ENCODE measurements at regions not wholly inside any gene's neighbourhood (a gene's known extent, or its start where the extent isn't known, plus 50 kb on each side); places are given as distances from the start of the nearest gene placed in this dataset.

DNA sequence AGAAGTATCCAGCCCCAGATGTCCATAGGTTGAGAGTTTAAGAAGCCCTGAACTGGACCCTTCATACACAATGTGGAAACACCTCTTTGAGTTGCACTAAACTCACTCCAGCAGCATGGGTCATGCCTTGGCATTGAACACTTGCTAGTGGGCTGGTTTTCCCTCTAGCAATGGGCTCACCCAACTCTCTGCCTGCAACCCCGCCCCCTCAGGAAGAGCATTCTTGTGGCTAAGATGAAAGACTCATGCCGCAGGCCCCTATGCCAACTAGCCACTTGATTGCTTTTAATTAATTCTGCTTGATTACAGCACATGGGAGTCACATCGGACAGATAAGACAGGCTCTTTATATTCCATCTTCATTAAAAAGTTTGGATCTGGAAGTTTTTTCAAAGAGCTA is 136.5 kb upstream of the GJB5 start:
- no peak for DNase-seq

DNA sequence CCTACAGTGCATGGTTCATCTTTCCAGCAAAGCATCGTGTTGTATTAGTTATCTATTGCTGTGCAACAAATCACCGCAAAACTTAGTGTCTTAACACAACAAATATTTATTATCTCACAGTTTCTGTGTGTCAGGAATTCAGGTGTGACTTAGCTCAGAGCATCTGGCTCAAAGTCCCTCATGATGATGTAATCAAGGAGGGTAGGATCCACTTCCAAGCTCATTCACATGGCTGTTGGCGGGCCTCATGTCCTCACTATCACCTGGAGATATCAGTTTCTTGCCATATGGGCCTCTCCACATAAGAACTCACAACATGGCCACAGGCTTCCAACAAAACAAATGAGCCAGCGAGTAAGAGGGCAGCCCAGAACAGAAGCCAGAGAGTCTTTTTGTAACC is 135.6 kb upstream of the GJB5 start:
- DNase-seq = no peak

DNA sequence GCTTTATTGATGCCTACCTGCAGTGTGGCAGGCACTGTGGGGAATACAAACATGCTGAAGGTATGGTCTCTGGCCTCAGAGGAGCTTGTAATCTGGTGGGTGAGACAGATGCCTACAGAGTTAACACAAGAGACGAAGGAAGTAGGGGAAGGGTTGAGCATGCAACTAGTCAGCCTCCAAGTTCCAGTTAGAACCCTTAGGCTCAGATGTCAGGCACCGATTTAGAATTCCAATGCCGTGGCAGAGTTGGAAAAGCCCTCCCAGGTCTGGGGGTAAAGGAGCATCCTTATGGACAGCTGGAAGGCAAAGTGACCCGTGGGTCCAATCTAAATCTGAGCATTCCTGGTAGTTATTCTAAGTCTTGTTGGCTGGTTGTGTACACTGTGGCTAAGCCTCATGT is 132.9 kb upstream of the GJB5 start:
- DNase-seq = no peak

DNA sequence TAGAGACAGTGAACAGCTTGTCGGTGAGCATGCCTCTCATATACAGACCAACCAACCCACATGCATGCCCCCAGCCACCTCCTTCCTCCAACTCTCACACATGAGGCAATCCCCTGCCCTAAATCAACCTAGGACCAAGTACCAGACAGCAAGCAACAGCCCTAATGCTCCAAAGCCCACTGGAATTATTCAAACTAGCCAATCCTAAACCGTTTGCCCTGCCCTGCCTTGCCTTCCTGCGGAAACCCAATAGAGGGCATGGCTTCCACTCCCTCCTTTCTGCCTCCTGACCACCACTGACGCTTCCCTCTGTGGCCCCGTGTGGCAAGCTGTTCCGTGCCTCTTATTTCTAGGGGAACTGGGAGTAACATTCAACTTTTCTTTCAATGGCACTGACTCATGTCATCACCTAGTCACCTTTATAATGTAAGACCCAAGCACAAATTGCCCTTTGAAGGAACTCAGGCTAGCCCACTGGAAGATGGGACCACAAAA is 129.3 kb upstream of the GJB5 start:
- DNase-seq = no peak

DNA sequence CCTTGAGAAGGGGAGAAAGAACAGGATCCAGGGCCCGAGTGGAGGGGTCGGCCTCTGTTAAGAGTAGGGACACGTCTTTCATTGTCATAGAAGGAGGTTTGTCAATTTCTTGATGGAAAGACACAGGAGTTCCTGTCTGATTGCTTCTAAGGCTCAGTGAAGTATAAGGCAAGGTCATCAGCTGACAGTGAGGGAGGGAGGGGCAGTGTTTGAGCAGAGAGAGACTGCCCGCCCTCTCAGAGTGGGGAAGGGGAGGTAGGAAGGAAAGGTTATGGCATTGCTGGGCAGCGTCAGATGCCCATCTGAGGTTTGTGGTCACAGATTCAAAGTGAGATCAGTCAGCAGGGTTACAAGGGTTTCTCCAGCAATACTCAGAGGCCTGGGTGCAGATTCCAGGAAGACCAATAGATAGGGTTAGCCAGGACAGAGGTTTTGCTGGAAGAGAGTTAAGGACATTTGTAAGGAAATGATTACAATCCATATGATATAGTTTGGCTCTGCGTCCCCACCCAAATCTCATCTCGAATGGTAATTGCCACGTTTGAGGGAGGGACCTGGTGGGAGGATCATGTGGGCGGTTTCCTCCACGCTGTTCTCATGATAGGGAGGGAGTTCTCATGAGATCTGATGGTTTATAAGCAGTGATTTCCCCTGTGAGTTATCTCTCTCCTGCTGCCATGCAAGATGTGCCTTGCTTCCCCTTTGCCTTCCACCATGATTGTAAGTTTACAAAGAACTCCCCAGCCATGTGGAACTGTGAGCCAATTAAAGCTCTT is 127.2 kb upstream of the GJB5 start:
- no peak for DNase-seq

DNA sequence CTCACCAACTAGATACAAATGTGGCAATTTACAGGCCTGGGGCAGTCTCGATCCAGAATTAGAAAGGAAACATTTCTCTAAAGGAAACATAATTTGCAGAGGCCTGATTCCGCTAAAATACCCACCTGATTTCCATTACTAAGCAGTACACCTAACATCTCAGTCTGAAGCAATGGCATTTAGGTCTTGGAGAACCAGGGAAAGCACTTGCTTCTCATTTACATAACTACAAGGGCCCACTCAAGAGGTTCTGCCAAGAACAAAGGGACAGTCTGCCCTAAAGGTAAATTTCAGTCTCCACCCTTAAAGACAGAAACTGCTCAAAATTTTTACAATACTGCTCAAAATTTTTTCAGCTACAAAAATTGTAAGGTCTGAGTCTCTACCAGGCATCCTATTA is 123.7 kb upstream of the GJB5 start:
- DNase-seq = no peak

DNA sequence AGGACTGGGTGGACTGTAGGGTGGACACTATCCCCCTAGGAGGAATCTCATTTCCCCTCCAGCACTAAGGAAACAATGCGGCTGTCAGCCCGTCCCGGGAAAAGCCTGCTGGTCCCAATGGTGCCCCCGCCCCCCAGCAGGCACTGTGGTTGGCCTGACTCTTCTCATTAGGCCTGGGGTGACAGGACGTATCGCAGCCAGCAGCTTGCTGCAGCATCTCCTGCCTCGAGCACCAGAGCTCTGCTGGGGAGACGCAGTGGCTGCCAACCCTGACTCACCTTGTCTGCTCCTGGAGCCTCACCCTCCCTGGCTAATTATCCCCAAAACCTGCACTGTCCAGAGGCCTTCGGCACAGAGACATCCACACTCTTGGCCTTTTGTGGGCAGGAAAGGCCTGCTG is 115.1 kb upstream of the GJB5 start:
- no peak for DNase-seq

DNA sequence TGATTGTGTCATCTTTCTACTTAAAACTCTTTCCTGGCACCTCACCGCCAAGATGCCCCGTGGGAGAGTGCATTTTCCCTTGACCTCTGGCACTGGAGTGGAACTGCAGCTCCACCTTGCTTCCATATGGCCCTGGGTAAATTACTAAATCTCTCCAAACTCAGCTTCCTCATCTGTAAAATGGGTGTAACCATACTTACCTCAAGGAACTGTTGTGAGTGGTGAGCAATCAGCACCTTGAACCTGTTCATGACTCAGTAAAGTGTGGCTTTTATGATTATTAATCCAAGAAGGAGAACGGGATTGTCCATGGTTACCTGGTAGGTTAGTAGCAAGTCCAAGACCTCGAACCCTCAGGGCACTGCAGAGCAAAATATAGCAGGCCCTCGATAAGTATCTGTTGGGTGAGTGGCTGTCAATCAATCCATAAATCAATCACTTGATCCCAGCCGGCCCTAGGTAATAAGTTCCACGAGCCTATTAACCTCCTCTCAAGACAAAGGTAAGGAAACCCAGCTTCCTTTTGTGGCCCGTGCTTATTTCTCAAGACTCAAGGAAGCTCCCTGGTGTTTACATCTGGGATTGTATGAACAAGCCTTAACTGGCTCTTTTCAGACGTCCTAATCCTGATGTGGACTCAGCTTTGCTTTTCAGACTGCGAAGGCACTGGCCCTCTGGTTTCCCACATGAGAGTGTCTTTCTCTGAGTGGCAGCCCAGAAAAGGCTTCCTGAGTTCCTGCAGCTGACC is 114.0 kb upstream of the GJB5 start:
- no peak for DNase-seq

DNA sequence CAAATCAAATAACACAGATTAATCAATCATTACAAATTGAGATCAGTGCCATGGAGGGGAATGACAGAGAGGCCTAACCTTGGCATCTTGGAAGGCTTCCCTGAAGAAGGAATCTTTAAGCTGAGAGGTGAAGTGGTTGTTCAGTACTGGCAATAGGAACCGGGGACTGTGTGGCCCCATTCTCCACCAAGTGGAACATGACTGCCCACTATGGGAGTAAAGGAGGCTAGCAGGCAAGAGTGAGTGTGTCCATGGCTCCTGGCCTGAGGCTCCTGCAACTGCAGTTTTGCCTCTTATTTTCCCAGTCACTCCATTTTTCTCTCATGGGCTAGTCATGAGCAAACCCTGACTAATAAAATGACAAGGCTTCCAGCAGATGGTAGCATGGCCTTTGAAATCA is 112.2 kb upstream of the GJB5 start:
- no peak for DNase-seq

DNA sequence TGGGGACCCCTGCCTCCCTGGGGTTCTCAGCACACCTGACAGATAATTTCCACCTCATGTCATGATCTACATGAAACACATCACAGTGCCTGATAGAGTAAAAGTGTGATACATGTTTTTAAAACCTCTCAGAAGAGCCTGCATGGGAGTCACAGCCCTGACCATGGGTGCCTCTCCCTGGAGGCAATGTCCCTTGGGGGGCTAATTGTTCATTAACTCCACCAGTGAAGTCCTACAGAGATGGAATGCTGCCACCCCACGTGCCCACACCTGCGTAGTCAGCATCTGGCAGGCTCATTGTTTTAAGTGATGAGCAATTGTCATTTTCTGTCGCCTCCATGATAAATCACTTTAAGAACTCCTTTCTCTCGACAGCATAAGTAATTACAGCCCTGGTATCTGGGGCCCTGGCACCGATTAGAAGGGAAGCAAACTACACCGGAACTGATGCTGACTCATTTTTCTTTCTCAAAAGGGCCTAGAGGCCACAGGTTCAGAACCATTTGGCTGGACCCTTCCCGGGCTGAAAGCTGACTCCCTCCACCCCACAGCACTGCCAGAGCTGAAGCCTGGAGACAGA is 109.6 kb upstream of the GJB5 start:
- DNase-seq = no peak

DNA sequence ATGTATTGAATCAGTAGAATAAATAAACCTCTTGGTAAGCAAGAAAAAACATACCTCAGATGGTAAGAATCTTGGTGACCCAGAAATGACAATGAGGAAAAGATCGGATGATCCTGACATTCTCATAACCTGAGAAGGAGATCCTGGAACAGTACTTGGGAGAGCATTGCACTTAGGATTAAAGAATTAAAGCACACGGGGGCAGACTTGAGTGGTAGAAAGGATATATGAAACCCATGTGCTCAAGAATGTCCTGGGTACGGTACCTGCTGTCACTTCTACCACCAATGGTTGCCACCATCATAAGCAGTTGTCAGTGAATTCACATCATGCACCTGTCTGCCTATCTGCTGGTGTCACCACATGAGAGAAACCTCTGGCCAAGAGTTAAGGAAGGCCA is 108.9 kb upstream of the GJB5 start:
- no peak for DNase-seq

DNA sequence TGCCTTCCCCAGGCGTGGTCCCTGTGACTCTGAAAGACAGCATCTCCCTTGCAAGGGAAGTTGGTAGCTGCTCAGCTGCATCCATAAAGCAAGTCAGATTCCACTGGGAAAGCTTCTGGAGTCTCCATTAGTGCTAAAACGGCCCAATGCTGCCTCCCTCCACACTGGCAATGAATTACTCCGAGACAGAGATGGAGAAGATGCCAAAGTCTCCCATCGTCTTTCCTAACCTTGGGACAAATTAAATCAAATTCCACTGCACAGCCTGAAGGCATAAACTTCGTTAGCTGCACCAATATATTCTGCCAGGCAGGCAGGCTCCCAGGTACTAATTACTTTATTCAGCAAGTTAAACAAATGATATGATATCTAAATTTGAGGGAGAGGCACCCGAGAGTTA is 106.3 kb upstream of the GJB5 start:
- DNase-seq = no peak

DNA sequence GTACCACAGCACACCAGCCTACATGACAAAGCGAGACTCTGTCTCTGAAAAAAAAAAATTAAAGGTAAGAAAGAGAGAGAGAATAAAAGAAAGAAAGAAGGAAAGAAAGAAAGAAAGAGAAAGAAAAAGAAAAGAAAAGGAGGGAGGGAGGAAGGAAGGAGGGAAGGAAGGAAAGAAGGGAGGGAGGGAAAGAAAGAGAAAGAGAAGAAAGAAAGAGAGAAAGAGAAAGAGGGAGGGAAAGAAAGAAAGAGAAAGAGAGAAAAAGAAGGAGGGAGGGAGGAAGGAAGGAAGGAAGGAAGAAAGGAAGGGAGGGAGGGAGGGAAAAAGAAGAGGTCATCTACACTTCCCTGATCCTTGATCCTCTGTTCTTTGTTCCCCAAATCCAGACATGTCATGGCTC is 104.8 kb upstream of the GJB5 start:
- no peak for DNase-seq

DNA sequence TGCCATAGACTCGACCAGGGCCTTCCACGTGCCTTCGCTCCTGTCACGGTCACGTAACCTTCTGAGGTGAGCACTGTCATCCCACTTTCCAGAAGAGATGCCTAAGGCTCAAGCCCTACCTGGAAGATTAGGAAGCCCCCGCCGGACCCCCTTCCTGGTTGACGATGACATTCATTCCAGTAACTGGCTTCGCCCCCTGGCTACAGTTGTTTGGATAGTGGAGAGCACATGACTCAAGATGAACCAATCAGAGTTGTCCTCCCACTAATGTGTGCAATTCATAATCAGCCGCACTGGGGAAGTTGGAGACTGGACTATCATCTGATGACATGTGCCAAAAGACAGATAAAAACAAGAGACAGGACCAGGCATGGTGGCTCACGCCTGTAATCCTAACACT is 104.0 kb upstream of the GJB5 start:
- DNase-seq = no peak

DNA sequence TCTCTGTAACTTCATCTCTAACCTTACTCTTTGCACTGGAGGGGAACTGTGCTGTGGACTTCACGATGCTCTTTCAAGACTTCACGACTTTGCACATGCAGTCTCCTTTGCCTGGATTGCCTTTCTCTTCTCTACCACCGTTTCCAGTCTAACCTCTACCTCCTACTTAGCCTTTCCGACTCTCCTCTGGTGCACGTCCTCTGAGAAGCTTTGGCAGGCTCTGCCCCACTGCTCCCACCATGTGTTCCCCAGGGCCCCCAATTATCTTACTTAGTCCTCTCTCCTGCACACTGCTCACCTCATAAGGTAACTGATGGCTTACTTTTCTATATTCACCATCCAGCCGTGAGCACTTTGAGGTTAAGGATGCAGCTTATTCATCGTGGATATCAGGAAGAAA is 101.7 kb upstream of the GJB5 start:
- DNase-seq = no peak

DNA sequence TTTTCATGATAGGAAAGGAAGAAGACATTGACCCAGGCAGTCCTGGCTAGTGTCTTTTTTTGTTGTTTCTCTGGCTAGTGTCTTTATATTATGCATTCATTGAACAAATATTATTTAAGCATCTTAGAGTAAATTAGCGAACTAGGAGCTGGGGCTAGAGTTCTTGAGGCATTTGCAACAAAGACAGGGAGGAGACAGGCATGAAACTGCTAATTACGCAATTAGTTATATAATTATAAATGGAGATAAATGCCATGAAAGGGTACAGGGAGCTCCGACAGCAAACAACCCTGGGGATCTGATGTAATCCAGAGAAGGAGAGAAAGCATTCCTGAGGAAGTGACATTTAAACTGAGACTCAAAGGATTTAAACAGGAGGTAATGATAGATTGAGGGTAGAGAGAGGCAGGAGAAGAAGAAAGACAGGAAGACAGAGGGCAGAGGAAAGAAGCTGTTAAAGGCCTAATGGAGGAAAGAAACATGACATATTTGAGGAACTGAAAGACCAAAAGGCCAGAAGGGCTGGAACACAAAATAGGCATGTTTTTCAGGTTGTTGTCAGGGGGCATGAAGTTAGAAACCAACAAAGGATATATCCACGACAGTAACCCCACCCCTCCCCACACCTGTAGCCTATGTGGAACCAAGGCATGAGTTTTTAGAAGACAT is 99.5 kb upstream of the GJB5 start:
- DNase-seq = no peak

DNA sequence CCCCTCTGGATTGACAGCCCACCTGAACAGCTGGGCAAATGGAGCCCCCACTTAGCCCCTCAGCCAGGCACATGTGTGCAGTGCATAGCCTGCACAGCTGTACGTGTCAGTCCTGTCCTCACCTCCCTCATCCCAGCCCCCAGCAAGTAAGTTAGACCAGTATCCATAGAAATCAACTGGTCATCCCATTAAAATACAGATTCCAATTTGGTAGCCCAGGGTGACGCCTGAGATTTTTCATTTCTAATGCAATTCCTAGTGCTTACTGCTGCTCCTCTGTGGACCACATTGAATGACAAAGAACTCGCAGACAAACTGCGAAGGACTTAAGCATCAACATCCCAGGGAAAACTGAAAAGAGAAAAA is 99.0 kb upstream of the GJB5 start:
- DNase-seq = no peak

DNA sequence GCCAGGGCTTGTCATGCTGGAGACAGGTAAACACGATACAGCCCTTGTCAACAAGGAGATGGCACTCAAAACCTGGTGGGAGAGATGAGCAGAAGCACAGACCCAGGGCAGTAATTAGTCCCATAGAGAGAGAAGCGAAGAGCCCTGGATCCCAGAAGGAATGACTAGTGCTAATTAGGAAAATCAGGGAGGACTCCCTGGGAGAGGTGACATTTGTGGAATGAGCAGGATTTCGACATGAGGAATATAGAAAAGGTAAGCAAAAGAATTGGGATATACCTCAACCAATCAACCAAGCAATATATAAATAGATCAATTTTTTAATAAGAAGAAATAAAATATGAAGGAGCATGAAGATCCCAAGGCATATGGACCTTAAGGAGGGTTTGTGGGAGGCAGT is 98.5 kb upstream of the GJB5 start:
- DNase-seq = no peak

DNA sequence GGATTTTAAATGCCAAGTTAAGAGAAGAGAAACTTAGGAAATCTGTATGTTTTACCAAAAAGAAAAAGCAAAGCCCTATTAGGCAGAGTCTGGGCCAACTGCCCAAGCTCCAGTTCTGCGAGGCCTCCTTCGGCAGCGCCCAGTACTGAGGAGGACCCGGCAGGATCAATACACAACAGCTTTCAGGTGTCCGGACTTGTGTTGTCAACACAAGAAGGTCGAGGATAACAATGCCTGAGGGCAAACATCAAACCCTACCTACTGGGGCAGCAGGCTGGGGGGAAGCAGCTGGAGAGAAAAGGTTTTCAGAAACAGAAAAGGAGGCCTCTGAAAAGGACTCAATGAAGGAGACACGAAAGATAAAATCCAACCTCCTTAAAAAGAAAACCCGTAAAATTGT is 98.1 kb upstream of the GJB5 start:
- DNase-seq = no peak

DNA sequence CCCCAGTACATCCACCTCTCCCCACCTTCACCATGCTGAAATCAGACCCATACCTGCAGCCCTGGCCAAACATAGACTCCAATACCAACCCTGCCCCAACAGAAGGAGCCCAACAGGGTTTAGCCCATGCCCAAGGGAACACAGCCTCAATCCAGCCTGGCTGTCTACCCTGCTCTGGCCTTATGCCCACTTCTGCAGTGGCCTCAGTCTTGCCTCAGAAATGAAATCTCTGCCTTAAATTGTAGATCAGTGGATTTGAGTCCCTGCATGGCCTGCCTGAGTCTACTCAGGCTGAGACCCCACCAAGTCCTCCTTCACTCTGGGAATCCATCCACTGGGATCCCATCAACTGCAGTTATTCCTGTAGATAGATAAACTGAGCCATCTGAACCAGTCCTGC is 97.6 kb upstream of the GJB5 start:
- DNase-seq = no peak

DNA sequence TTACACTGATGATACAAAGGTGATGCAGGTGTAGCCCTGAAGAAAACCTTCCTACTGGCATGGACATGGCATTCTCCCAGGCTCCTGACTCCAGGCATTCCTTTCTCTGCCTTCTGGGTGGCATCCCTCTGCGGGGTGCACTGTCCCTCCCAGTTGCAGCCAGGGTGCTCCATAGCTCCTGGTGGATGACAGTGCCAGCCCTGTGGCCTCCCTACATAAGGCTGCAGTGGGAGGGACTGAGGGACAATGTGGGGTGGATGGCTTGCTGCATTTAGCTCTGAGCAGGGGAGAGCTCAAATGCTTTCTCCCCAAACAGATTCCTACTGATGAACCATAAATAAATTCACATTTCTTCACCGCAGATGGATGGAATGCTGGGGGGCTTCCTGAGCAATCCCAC is 97.0 kb upstream of the GJB5 start:
- no peak for DNase-seq

DNA sequence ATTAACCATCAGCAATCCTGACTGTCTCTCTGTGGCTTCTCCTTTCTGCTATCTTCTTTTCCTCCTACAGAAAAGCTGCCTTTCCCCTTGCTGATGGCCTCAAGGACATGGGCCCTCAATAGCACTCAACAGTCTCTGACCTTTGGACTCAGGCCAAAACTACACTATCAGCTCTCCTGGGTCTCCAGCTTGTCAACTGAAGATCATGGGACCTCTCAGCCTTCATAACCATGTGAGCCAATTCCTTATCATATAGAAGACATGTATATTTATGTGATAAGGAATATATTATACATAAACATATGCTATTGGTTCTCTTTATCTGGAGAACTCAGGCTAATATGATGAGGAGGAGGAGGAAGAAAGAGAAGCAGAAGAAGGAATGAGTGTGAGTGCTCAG is 91.8 kb upstream of the GJB5 start:
- no peak for DNase-seq

DNA sequence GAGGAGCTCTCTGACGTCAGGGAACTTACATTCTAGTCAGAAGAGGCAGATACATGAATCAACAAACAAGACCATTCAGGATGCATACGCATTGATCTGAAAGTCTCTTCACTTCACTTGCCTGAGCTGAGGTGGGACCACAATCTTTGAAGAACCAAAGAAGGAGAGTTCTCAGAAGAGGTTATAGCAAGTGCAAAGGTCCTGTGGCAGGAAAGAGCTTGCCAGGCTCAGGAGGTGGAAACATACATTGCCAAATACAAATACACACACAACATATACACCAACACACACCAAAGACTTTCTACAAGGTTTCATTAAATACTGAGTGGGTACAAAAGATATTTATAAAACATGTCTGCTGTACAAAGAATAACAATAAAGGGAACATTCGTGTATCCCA is 86.8 kb upstream of the GJB5 start:
- DNase-seq = no peak

DNA sequence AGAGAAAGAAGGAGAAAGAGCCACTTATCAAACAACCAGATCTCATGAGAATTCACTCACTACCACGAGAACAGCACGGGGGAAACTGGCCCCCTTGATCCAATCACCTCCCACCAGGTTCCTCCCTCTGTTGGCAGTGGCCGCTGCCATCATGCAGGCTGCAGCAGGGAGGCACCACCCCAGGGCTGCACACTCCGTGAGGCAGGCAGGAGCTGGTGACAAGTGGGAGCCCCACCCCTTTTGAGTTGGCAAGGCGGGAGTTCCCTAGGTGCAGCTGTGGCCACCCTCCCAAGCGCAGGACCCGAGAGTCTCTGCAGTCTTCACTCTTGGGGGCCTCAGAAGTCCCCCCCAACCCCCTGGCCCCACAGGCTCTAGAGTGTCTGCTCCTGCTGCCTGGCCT is 83.9 kb upstream of the GJB5 start:
- no peak for DNase-seq
